ENCODE measurements at regions not wholly inside any gene's neighbourhood (a gene's known extent, or its start where the extent isn't known, plus 50 kb on each side); places are given as distances from the start of the nearest gene placed in this dataset.

DNA sequence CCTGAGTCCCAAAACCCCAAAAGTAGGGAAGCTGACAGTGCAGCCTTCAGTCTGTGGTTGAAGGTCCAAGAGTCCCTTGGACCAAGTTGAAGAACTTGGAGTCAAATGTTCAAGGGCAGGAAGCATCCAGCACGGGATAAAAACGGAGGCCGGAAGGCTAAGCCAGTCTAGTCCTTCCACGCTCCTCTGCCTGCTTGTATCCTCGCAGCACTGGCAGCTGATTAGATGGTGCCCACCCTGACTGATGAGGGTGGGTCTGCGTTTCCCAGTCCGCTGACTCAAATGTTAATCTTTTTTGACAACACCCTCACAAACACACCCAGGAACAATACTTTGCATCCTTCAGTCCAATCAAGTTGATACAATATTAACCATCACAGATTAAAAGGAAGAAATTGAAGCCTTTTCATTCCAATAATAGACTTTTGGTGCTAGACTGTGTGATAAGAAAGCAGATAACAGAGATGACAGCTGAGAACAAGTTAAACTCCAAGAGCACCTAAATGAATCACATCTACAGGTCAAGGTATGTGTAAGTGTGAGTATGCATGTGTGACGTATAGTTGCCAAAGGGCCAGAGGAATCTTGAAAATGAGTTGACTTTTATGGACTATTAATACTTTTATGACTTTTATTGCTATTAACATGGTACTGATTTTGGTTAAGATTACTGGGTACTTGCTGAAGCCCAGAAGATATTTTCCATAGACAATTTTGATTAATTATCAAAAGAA lies 933.5 kb upstream of the SOX9 start:
- ATAC-seq: no peak
- Histone ChIP-seq H3K27ac (no peak overlapping the region), H3K4me3 (no peak overlapping the region), H3K27me3 (ENCODE audit: low read depth) (no peaks in the 10 kb centered on the region), H3K4me1 (no peaks in the 10 kb centered on the region), H3K9me3 (no peaks in the 10 kb centered on the region), H3K36me3 (no peaks in the 10 kb centered on the region)
- intact Hi-C loops (cut with DNase I): no loop called here
- no peak for DNase-seq
- TF ChIP-seq, protein P1, sequence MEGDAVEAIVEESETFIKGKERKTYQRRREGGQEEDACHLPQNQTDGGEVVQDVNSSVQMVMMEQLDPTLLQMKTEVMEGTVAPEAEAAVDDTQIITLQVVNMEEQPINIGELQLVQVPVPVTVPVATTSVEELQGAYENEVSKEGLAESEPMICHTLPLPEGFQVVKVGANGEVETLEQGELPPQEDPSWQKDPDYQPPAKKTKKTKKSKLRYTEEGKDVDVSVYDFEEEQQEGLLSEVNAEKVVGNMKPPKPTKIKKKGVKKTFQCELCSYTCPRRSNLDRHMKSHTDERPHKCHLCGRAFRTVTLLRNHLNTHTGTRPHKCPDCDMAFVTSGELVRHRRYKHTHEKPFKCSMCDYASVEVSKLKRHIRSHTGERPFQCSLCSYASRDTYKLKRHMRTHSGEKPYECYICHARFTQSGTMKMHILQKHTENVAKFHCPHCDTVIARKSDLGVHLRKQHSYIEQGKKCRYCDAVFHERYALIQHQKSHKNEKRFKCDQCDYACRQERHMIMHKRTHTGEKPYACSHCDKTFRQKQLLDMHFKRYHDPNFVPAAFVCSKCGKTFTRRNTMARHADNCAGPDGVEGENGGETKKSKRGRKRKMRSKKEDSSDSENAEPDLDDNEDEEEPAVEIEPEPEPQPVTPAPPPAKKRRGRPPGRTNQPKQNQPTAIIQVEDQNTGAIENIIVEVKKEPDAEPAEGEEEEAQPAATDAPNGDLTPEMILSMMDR (IDR thresholded peaks at IDR 0.05): no peak

DNA sequence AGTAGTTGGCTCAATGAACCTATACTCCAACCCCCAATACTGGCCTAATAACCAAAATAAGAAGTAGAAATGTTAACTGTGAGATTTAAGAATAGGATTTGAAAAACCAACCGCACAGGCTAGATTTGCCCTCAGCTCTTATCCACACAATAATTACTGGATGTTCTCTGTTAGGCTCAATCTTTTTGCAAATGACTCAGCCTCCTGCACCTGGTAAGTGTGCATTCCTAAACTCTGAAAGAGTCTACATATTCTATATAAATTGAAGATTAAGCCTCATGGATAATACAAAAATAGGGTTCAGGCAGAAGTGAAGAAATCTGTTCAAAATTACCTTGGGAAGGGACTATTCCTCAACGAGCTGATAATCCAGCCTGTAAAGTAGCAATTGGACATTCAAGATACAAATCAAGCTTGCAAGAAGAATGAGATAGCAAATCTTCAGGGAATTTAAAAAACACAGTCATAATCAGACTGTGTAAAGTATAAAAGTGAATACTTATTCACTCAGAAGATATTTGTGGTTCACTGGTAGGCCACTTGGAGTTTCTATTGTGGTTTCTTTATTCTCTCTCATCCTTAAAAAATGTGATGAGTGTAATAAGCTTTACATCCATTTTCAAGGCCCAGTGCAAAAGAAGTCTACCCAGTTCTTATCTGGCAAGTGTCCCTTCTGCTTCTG lies 931.9 kb upstream of the SOX9 start:
- intact Hi-C loops (cut with DNase I): no loop called here
- TF ChIP-seq, protein P1 (IDR thresholded peaks at IDR 0.05): no peak
- Histone ChIP-seq H3K9me3 (no peaks in the 10 kb centered on the region), H3K36me3 (no peaks in the 10 kb centered on the region), H3K4me3 (no peak overlapping the region), H3K27me3 (ENCODE audit: low read depth) (no peaks in the 10 kb centered on the region), H3K27ac (no peak overlapping the region), H3K4me1 (no peaks in the 10 kb centered on the region)
- DNase-seq: no peak
- ATAC-seq: no peak

DNA sequence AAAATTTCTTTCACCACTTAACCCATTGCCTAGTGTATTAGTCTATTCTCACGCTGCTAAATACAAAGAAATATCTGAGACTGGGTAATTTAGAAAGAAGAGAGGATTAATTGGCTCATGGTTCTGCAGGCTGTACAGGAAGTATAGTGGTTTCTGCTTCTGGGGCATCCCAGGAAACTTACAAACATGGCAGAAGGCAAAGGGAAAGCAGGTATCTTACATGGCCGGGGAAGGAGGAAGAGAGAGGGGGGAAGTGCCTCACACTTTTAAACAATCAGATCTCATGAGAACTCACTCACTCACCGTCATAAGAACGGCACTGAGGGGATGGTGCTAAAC lies 931.4 kb upstream of the SOX9 start:
- TF ChIP-seq, protein P1 (IDR thresholded peaks at IDR 0.05): no peak
- H3K4me1 ChIP-seq: no peaks in the 10 kb centered on the region
- no peaks in the 10 kb centered on the region for H3K27me3 ChIP-seq (ENCODE audit: low read depth)
- H3K9me3 ChIP-seq: no peaks in the 10 kb centered on the region
- H3K36me3 ChIP-seq: no peaks in the 10 kb centered on the region
- no peak for DNase-seq
- no peak overlapping the region for H3K4me3 ChIP-seq
- H3K27ac ChIP-seq: no peak overlapping the region
- no peak for ATAC-seq
- intact Hi-C loops (cut with DNase I): no loop called here

DNA sequence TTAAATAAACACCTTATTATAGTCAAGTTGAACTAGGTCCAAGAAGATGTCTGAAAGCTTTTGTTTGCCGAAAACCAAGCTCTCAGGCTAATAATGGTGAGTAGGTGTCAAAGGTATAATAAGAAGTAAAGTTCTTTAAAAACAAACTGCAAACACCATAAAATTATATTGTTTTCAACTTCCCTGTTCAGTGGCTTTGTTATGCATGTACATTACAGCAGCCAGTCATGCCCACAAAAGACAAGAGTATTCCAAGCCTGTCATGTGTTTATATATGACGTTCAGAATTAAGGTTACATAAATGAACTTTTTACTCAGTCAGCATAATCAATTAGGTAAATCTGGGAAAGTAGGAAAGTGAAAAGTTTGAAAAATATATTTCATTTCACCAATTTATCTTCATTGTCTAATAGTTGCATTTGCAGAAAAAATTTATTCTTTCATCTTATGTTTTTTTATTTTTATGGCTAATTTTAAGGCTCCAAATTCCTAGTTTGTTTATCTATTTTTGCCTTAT lies 928.7 kb upstream of the SOX9 start:
- Histone ChIP-seq H3K4me1 (no peaks in the 10 kb centered on the region), H3K27me3 (ENCODE audit: low read depth) (no peaks in the 10 kb centered on the region), H3K36me3 (no peaks in the 10 kb centered on the region), H3K4me3 (no peak overlapping the region), H3K27ac (no peak overlapping the region), H3K9me3 (no peaks in the 10 kb centered on the region)
- ATAC-seq: no peak
- intact Hi-C loops (cut with DNase I): no loop called here
- TF ChIP-seq, protein P1 (IDR thresholded peaks at IDR 0.05): no peak
- DNase-seq: no peak

DNA sequence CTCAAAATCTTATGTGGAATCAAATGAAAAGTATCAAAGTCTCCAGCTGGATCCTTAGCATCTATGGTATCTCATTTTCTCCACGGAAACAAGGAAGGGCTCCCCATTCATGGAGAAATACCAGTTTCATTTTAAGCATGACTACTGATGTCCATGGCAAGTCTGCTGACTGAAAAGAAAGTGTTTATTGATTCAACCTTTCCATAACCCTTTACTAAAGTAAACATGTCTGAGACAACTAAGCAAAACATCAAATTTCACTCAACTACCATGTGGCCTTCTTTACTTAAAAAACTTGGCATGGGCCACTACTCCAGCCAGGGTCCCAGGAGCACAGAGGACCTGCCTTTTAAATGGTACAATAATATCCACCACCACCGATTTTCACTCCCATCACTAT lies 928.0 kb upstream of the SOX9 start:
- DNase-seq (no peak), ATAC-seq (no peak)
- Histone ChIP-seq H3K4me1 (no peaks in the 10 kb centered on the region), H3K9me3 (no peaks in the 10 kb centered on the region), H3K27ac (no peak overlapping the region), H3K36me3 (no peaks in the 10 kb centered on the region), H3K27me3 (ENCODE audit: low read depth) (no peaks in the 10 kb centered on the region), H3K4me3 (no peak overlapping the region)
- TF ChIP-seq, protein P1 (IDR thresholded peaks at IDR 0.05): no peak
- intact Hi-C loops (cut with DNase I): no loop called here

Measured in lower lobe of right lung (tissue), 2 donors.